Left renal pelvis (tissue), 4 donors: ENCODE measurements at regions not wholly inside any gene's neighbourhood (a gene's known extent, or its start where the extent isn't known, plus 50 kb on each side); places are given as distances from the start of the nearest gene placed in this dataset.

Source experiments
- DNase-seq, 4 donors: peaks; one replicate each; pipeline ENCODE4 v3.0.0-alpha.2; 2013; ENCODE audit warnings: low read depth in 4 of 4, low spot score in 3 of 4

DNA sequence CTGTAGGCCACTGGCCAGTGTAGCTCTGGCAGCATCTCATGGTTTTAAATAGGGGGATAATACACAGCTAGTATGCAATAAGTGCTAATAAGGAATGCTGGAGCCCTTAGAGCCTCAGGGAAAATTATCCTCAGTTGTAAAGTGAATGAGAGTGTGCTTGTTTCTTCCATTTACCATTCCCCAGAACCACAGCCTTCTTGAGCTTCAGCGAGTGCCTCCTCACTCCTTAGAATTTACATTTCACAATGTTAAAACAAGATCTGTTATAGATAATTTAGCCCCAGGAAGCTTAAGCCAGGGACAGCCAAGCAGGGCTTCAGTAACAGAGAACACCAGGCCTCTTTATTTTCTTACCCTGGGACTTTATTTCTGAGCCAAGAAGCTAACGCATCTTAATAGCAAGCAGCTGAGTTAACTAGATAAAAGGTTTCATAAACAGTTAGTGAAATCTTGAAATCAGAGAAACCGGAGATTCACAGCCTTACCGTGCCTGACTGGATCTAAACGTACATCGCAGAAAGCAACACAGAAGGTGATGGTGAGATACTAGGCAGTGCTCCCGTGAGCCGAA is 535.2 kb downstream of the TDRD15 start:
- no peak for DNase-seq

DNA sequence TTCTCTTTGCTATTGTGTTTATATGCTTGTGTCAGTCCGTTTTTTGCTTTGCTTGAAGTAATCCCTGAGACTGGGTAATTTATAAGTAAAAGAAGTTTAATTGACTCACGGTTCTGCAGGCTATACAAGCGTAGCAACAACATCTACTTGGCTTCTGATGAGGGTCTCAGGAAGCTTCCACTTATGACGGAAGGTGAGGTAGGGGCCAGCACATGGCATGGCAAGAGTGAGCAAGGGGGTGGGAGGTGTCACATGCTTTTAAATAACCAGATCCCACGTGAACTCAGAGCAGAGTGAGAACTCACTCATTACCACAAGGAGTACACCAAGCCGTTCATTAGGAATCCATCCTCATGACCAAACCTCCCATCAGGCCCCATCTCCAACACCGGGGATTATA is 540.3 kb downstream of the TDRD15 start:
- no peak for DNase-seq

- no peak for DNase-seq
Observed at GRCh38 chr2:21667638-21668037, 543.9 kb downstream of the TDRD15 start.

- DNase-seq: no peak
Observed at GRCh38 chr2:21668078-21668710, 544.4 kb downstream of the TDRD15 start.

DNA sequence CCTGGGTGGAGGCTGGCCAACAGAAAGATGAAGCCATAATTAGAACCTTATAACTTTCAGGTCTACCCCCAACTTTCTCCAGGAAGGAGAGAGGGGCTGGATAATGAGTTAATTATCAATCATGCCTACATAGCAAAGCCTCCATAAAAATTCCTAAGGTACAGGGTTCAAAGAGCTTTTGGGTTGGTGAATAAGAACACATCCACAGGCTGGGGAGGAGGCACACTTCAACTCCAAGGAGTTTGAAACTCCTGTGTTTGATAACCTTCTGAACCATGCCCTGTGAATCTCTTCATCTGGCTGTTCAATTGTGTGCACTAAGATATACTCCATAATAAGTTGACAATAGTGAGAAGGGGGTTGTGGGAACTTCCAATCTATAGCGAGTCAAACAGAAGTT is 552.3 kb downstream of the TDRD15 start:
- DNase-seq: no peak

DNA sequence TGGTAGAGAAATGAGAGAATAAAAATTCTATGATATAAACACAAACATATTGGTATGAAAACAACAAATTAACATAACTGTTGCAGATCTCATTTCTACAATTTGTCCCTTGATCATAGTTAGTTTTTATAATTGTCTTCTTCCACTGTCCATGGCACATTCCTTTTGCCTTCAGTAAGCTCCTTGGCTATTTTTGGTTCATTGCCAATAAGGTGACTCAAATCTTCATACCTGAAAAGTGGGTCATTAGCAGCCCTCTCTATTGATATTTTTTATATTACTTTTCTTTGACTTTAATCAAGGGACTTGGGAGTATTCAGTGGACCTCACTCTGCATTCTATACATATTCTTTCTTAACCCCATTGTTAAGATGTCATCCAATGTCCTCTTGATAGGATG is 552.9 kb downstream of the TDRD15 start:
- no peak for DNase-seq

GRCh38 chr2:21683838-21684237 is 560.1 kb downstream of the TDRD15 start:
- no peak for DNase-seq

GRCh38 chr2:21687589-21687988 is 563.8 kb downstream of the TDRD15 start:
- no peak for DNase-seq

DNA sequence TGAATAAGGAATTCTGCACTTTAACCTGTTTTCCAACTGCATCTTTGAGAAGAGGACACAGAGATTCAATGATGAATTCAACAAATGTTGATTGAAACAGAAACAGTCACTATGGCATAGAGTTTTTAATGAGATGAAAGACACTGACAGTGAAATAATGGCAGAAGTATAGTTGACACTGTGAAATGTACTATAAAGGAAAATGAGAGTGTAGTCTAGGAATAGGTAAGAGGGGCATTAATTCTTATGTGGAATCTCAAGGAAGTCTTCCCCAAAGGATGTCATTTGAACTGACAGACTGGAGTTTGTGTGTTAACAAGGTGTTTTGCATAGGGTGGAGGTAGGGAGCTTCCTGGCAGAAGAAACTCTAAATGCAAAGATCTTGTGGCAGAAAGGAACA is 566.2 kb downstream of the TDRD15 start:
- DNase-seq: no peak

DNA sequence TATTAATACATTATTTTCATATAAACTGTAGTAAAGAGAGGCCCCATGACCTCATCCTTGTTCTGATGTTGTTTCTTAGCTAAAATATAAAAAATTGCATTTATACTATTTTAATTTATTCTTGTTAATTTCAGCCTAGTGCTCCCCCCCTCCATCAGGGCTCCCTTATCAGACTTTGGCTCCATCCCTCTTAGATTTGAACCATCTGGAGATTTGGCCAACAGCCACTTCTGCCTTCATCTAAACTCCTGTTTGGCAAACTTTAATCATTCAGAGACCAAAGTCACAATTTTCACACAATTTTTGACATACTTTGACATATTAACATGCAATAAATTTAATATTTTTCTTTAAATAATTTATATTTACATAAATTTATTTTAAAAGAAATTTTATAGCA is 569.3 kb downstream of the TDRD15 start:
- DNase-seq: peak in 2 of 4 donors; percentile 6 to 17

- DNase-seq: no peak
Observed at GRCh38 chr2:21694079-21694878, 570.5 kb downstream of the TDRD15 start.

- DNase-seq: no peak
Observed at GRCh38 chr2:21696900-21697299, 573.1 kb downstream of the TDRD15 start.

DNA sequence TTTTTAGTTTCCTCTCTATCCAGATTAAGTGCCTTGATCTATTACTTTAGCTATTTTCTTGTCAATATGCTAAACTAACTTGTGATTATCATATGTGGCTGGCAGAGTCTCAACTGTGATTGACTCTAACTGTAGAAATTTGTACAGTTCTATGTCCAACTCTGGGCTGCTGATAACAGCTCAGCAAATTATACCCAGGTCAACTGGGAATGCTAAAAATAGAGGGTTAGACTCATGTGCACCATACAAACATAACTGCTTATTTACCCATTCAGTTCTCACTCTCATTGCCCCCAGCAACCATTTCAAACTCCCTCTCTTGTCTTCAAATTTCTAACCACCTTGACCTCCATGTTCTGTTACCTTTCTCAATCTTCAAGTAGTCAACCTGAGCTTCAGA is 576.9 kb downstream of the TDRD15 start:
- no peak for DNase-seq

GRCh38 chr2:21710031-21710430 is 586.3 kb downstream of the TDRD15 start:
- no peak for DNase-seq

- no peak for DNase-seq
Observed at GRCh38 chr2:21710496-21710895, 586.7 kb downstream of the TDRD15 start.

DNA sequence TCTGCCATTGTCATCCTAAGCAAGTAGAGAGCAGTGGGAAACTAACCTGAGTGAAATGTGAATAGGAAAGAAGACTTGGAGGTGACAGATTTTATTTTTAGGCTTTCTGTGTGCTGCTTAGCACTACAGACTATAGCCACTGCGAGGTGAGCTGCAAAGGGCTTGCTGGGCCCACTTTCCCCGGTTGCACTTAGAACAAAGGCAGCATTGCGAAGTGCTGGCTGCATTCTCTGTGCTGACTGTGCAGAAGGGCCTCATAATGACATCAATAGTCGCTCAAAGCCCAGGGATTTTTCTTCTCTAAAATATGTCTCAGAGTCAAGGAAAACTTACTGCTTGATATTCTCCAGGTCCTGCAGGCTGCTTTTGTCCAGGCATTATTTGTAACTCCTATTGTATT is 592.1 kb downstream of the TDRD15 start:
- DNase-seq: no peak

GRCh38 chr2:21727101-21727500 is 603.3 kb downstream of the TDRD15 start:
- no peak for DNase-seq

GRCh38 chr2:21728133-21728532 is 604.4 kb downstream of the TDRD15 start:
- no peak for DNase-seq

DNA sequence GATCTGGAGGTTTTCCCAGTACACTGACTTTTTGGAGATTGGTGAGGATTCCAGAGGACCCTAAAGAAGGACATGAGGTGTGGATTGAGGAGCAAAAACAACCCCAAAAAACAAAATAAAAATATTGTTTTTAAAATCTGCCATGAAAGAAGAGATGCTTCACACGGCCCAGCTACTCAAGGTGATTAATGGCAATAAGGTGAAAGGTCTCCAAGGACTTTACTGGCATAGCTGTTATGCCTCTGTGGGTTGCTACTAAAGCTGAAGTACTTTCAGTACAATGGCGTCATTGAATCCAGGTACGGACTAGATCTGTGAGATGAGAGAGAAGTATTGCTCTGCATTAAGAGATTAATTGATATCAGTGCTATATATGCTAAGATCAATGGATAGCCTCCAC is 606.4 kb downstream of the TDRD15 start:
- DNase-seq: peak in 1 of 4 donors; percentile 11

DNA sequence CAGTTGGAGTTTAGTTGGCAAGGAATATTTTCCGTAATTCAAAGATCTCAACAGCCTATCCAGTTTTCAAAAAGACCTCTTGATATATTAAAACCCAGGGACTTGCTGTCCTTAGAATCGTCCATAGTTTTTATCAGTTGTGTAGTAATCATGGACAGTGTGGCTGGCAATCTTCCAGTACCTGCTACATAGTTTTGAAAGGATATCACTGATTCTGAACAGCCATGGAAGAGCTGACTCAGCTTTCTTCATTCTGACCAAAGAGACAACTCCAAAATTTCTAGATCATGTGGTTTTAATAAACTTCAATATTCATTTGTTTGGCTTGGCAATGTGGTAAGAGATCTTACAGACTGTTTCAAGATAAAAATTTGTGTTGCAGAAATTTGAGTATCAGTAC is 616.7 kb downstream of the TDRD15 start:
- no peak for DNase-seq

DNA sequence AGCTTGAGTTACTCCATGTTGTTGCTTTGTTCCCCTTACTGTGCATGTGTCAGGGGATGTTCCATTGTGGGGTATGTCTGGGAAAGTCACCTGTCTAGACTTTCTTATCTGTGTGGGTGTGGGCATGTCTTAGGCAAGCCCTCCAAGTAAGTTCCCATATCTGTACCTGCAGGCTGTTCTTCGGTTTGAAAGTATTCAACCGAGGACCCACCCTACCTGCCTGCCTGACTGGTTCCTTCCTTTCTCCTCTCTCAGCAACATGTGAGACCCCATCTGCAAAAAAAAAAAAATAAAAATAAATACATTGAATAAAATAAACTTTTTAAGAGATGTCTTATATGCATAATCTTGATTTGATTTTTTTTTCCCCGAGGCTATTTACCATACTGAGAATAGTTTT is 622.7 kb downstream of the TDRD15 start:
- no peak for DNase-seq

DNA sequence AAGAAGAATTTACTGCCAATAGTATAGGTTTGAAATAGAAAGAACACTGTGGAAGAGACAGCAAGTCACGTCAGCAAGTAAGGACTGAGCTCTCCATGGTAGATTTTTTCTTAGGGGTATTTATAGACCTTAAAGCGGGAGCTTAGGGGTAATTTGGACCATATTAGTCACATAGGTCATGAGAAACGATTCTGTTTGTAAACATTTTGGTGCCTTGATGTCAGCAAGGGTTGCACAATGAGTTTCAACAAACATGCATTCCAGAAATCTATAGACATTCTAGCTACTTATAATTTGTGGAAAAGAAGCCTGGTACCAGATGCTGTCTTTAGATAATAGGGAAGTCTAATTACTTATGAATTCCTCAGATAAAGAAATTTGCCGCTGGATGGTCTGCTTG is 624.7 kb downstream of the TDRD15 start:
- no peak for DNase-seq
